Inflammatory macrophage treated with lipopolysaccharide for 4 hours (primary cell): ENCODE measurements at regions not wholly inside any gene's neighbourhood (a gene's known extent, or its start where the extent isn't known, plus 50 kb on each side); places are given as distances from the start of the nearest gene placed in this dataset.

ENCODE experiments used
- DNase-seq: peaks from one replicate; pipeline ENCODE4 v3.0.0-alpha.2; 2020

GRCh38 chr6:170212956-170213636 is 77.8 kb downstream of the DLL1 start:
- DNase-seq: no peak

- no peak for DNase-seq
Observed at GRCh38 chr6:170212051-170212756, 78.7 kb downstream of the DLL1 start.

- DNase-seq: no peak
Observed at GRCh38 chr6:170211404-170212025, 79.4 kb downstream of the DLL1 start.

GRCh38 chr6:170210651-170211403 is 80.1 kb downstream of the DLL1 start:
- no peak for DNase-seq

GRCh38 chr6:170210026-170210390 is 80.9 kb downstream of the DLL1 start:
- no peak for DNase-seq

GRCh38 chr6:170209354-170210025 is 81.4 kb downstream of the DLL1 start:
- DNase-seq: no peak

- no peak for DNase-seq
Observed at GRCh38 chr6:170208651-170209353, 82.1 kb downstream of the DLL1 start.

- no peak for DNase-seq
Observed at GRCh38 chr6:170208182-170208601, 82.7 kb downstream of the DLL1 start.

GRCh38 chr6:170207586-170208181 is 83.2 kb downstream of the DLL1 start:
- no peak for DNase-seq

GRCh38 chr6:170206851-170207431 is 83.9 kb downstream of the DLL1 start:
- no peak for DNase-seq

- DNase-seq: no peak
Observed at GRCh38 chr6:170206317-170206621, 84.6 kb downstream of the DLL1 start.

GRCh38 chr6:170205534-170206316 is 85.2 kb downstream of the DLL1 start:
- no peak for DNase-seq

- no peak for DNase-seq
Observed at GRCh38 chr6:170205126-170205525, 85.8 kb downstream of the DLL1 start.

- DNase-seq: no peak
Observed at GRCh38 chr6:170203212-170203611, 87.7 kb downstream of the DLL1 start.

GRCh38 chr6:170202416-170203135 is 88.3 kb downstream of the DLL1 start:
- no peak for DNase-seq

GRCh38 chr6:170201361-170201760 is 89.5 kb downstream of the DLL1 start:
- DNase-seq: no peak

- no peak for DNase-seq
Observed at GRCh38 chr6:170200458-170200891, 90.4 kb downstream of the DLL1 start.

GRCh38 chr6:170199716-170200115 is 91.2 kb downstream of the DLL1 start:
- DNase-seq: no peak

GRCh38 chr6:170198298-170198697 is 92.6 kb downstream of the DLL1 start:
- DNase-seq: no peak

GRCh38 chr6:170193326-170193821 is 97.5 kb downstream of the DLL1 start:
- no peak for DNase-seq
